ENCODE measurements at regions not wholly inside any gene's neighbourhood (a gene's known extent, or its start where the extent isn't known, plus 50 kb on each side); places are given as distances from the start of the nearest gene placed in this dataset.

DNA sequence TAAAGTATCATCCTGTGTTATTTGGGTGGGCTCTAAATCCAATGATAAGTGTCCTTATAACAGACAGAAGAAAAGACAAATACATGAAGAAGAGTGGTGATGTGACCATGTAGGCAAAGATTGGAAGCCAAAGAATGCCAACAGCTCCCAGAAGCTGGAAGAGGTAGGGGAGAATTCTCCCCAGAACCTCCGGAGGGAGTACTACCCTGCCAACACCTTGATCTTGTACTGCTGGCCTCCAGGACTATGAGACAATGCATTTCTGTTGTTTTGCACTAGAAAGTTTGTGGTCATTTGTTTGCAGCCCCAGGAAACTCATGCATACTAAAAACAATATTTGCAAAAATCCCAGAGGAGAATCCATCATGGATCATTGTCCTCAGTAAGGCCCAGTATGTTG is 115.0 kb upstream of the ARHGAP20 start:
- H3K9me3 Mint-ChIP-seq (ENCODE audit: insufficient read depth), result no peaks in the 10 kb centered on the region
- DNase-seq (no peak), ATAC-seq (no peak)
- H3K4me1 Mint-ChIP-seq (ENCODE audit: low read depth), result no peaks in the 10 kb centered on the region
- H3K36me3 Mint-ChIP-seq (ENCODE audit: low read depth), result no peaks in the 10 kb centered on the region
- H3K27me3 Mint-ChIP-seq (ENCODE audit: low read depth), result no peaks in the 10 kb centered on the region
- no peak overlapping the region for H3K4me3 Mint-ChIP-seq
- no peak overlapping the region for H3K27ac Mint-ChIP-seq
- ChIA-PET POLR2A (no interaction called here), CTCF (no interaction called here)

DNA sequence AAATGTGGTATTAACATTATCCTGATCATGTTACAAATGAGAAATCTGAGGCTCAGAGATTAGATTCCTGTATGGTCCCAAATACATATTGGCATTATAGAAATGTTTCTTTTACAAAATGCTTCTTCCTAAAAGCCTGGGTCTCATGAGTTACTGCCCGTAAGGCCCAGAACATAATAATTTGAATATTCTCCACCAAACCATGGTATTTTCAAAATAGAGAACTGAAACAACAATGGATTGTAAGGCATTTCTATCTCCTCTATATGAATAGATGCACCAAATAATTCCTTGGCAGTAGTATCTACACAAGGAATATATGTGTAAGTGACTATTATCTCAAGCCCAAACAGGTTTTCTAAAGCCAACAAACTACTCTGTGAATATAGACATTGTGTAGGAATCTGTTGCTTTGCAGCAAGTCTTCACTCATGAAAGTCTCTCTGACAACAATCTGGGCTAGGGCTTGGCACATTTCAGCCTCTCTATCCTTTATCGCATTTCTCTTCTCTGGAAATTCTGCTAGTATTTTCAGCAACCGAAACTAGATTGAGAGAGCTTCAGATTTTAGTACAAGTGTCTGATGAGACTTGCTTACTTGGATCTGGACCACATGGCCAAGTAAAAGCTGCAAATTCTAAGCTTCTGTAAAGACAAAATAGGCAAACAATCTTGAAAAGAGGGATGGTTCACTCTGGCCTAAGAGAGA is 112.8 kb upstream of the ARHGAP20 start:
- Mint-ChIP-seq H3K4me1 (ENCODE audit: low read depth) (no peaks in the 10 kb centered on the region), H3K27me3 (ENCODE audit: low read depth) (no peaks in the 10 kb centered on the region), H3K27ac (no peak overlapping the region), H3K4me3 (no peak overlapping the region), H3K9me3 (ENCODE audit: insufficient read depth) (no peaks in the 10 kb centered on the region), H3K36me3 (ENCODE audit: low read depth) (no peaks in the 10 kb centered on the region)
- no peak for DNase-seq
- POLR2A ChIA-PET, result no interaction called here
- ATAC-seq, result no peak
- CTCF ChIA-PET, result no interaction called here

DNA sequence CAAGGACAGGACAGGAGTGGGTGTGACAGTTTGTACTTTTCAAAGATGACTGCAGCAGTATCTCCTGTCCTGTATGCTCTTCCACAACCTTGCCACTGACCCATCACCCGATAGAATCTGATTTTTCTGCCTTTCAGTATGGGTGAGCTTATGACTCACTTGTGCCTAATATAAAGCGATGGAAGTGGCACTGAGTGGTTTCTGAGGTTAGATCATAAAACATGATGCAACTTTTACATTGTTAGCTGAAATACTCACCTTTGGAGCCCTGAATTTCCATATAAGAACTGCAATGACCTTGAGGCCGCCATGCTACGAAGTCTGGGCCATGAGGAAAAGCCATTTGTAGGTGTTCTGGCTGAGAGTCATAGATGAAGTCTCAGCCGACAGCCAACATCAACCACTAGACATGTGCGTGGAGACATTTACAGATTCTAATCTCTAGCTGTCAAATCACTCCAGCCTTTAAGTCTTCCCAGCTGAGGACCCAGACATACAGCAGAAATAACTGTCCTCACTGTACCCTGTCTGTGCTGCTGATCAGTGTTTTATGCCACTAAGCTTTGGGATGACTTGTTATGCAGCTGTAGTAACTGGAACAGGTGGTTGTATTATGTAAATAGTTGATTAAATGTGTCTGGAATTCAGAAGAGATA is 105.9 kb upstream of the ARHGAP20 start:
- DNase-seq (no peak), ATAC-seq (no peak)
- peaks cover 6% of the 10 kb centered on the region for H3K4me1 Mint-ChIP-seq (ENCODE audit: low read depth)
- ChIA-PET CTCF (no interaction called here), POLR2A (no interaction called here)
- H3K27ac Mint-ChIP-seq, result no peak overlapping the region
- no peak overlapping the region for H3K4me3 Mint-ChIP-seq
- peaks cover 2% of the 10 kb centered on the region for H3K27me3 Mint-ChIP-seq (ENCODE audit: low read depth)
- H3K36me3 Mint-ChIP-seq (ENCODE audit: low read depth), result no peaks in the 10 kb centered on the region
- H3K9me3 Mint-ChIP-seq (ENCODE audit: insufficient read depth), result peaks cover 7% of the 10 kb centered on the region

DNA sequence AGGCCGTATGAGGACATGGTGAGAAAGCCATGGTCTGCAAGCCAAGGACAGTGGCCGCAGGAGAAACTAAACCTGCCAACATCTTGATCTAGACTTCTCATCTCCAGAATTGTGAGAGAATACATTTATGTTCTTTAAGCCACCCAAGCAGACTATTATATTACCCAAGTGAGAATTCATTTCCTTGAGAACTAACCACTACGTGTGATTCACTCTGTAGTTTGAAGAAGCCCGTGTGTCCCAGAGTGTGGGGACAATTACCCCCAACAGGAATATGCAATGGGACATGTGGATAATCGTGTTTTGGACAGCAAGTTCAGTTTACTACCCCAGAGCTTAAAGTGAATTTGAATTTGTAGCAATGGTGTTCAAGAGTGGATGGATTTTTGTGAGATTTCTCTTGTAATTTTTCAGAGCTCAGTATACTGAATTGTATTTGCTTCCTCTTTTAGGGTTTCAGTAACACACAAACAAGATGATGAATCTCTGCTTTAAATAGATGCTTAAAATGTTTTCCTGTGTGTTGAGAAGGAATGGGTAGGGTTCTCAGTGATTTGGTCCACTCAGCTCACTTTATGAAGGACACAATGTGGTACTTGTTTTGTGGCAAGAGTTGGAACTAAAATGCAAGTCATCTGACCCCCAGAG is 100.0 kb upstream of the ARHGAP20 start:
- ChIA-PET POLR2A (no interaction called here), CTCF (no interaction called here)
- no peak for DNase-seq
- H3K27me3 Mint-ChIP-seq (ENCODE audit: low read depth), result peaks cover 2% of the 10 kb centered on the region
- peaks cover 7% of the 10 kb centered on the region for H3K9me3 Mint-ChIP-seq (ENCODE audit: insufficient read depth)
- H3K27ac Mint-ChIP-seq, result no peak overlapping the region
- no peaks in the 10 kb centered on the region for H3K4me1 Mint-ChIP-seq (ENCODE audit: low read depth)
- no peak overlapping the region for H3K4me3 Mint-ChIP-seq
- no peak for ATAC-seq
- no peaks in the 10 kb centered on the region for H3K36me3 Mint-ChIP-seq (ENCODE audit: low read depth)

DNA sequence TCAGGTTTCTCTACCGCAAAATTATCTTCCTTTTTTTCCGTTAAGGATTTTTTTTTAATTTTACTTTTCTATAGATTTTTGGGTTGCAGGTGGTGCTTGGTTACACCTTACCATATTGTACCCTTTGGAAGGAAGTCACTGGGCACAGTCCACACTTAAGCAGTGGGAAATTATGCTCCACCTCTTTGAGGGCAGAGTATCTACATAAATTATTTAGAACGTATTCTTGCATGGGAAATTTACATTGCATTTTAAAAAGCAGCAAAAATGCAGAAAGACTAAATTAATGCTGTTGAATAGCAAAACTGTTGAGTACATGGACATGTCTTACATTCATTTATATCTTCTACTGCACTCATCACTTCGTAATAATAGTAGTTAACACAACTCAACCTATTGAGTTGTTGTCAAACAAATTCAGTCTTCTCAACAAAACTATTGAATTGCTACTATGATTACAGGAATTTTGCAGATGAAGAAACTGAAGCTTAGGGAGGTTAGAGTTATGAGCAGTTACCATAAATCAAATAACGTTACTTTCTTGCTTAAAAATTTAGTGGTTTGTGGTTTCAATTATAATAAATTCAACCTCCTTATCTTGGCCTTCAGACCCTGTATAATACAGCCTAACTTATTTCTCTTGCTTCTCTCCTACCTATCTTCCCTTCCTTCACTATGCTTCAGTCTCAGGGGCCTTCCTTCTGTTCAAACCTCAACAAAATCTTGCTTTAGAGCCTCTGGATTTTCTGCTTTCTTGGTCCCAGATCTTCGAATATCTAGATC is 97.4 kb upstream of the ARHGAP20 start:
- no peaks in the 10 kb centered on the region for H3K9me3 Mint-ChIP-seq (ENCODE audit: insufficient read depth)
- no peak overlapping the region for H3K27ac Mint-ChIP-seq
- no peak for ATAC-seq
- ChIA-PET CTCF (no interaction called here), POLR2A (no interaction called here)
- H3K4me1 Mint-ChIP-seq (ENCODE audit: low read depth), result no peaks in the 10 kb centered on the region
- peaks cover 4% of the 10 kb centered on the region for H3K27me3 Mint-ChIP-seq (ENCODE audit: low read depth)
- H3K4me3 Mint-ChIP-seq, result no peak overlapping the region
- no peak for DNase-seq
- no peaks in the 10 kb centered on the region for H3K36me3 Mint-ChIP-seq (ENCODE audit: low read depth)

DNA sequence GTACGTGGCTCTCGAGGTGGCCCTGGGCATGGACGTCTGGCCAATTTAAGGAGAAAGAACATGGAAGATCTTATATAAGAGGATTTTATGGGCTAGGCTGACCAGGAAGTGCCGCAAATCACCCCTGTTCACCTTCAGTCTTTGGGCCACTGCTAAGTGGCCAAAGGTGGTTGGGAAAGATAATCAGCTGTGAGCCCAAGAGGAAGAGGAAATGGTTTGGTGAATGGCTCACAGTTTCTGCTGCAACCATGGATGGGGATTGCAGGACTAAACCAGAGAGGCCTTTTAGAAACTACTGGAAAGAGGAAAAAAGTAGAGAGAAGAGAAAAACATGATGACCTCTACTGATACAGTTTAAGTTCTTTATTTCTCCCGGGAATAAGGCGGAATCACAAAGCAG is 96.0 kb upstream of the ARHGAP20 start:
- Mint-ChIP-seq H3K4me3 (no peak overlapping the region), H3K27me3 (ENCODE audit: low read depth) (peaks cover 4% of the 10 kb centered on the region), H3K9me3 (ENCODE audit: insufficient read depth) (no peaks in the 10 kb centered on the region), H3K27ac (no peak overlapping the region), H3K36me3 (ENCODE audit: low read depth) (no peaks in the 10 kb centered on the region), H3K4me1 (ENCODE audit: low read depth) (no peaks in the 10 kb centered on the region)
- ChIA-PET CTCF (no interaction called here), POLR2A (no interaction called here)
- no peak for DNase-seq
- ATAC-seq, result no peak

DNA sequence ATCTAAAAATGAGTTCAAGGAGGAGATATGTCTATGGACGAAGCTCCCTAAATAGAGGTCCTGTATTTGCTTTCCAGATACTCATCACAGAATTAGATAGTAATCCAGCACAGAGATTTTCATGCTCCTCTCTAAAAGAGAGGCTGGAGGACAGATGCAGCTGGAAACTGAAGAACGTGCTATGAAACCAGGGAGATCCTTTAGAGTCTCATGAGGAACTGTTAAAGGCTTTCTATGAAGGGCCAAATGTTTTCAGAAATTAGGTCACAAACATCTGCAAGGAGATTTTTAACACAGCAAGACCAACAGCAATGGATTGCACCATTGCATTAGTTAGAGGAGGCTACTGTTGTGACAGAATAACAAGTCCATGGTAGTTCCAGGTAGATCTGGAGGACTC is 95.6 kb upstream of the ARHGAP20 start:
- Mint-ChIP-seq H3K4me1 (ENCODE audit: low read depth) (no peaks in the 10 kb centered on the region), H3K9me3 (ENCODE audit: insufficient read depth) (no peaks in the 10 kb centered on the region), H3K27me3 (ENCODE audit: low read depth) (peaks cover 4% of the 10 kb centered on the region), H3K36me3 (ENCODE audit: low read depth) (no peaks in the 10 kb centered on the region), H3K27ac (no peak overlapping the region), H3K4me3 (no peak overlapping the region)
- ATAC-seq (no peak), DNase-seq (no peak)
- POLR2A ChIA-PET, result no interaction called here
- CTCF ChIA-PET, result no interaction called here

DNA sequence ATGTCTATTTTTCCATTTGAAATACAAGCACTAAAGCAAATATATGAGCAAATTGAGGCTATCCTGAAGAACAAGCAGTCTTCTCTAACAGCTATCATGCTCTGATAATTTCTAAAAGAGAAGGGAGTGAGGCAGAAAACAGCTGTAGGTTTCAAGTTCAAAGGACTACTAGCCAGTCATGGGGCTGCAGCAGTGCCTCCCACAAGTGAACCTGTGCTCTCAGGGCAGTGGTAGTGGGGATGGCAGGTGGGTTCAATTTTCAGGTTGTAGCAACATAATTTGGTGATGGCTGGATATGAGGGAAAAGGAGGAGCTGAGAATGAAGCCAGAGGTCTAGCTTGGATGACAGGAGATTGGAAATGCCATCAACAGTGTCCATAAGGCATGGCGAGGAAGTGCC is 93.5 kb upstream of the ARHGAP20 start:
- H3K27ac Mint-ChIP-seq, result no peak overlapping the region
- H3K4me1 Mint-ChIP-seq (ENCODE audit: low read depth), result no peaks in the 10 kb centered on the region

DNA sequence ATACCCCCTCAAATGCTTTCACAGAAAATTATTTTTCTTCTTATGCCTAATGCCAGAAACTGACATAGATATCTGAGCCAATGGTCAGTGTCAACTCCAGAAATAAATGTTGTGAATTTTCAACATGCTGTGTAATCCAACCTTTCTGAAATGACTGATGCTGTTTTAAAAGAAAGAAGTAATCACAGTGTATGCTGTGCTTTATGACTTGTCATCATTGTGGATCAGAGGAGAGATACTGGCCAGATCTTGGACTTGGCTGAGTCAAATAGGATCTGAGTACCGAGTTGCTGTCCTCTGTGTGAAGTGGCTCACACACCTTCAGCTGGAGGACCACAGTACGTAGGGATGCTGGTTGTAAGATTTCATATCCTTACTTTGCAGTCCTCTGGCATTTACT is 89.9 kb upstream of the ARHGAP20 start:
- CTCF ChIA-PET, result no interaction called here
- H3K4me3 Mint-ChIP-seq, result no peak overlapping the region
- H3K9me3 Mint-ChIP-seq (ENCODE audit: insufficient read depth), result no peaks in the 10 kb centered on the region

More for the DNA sequence above, 93.5 kb upstream of the ARHGAP20 start:
- ATAC-seq, result no peak
- CTCF ChIA-PET, result no interaction called here
- H3K9me3 Mint-ChIP-seq (ENCODE audit: insufficient read depth), result no peaks in the 10 kb centered on the region
- H3K27me3 Mint-ChIP-seq (ENCODE audit: low read depth), result peaks cover 4% of the 10 kb centered on the region
- H3K36me3 Mint-ChIP-seq (ENCODE audit: low read depth), result no peaks in the 10 kb centered on the region
- POLR2A ChIA-PET, result no interaction called here
- no peak for DNase-seq
- H3K4me3 Mint-ChIP-seq, result no peak overlapping the region

DNA sequence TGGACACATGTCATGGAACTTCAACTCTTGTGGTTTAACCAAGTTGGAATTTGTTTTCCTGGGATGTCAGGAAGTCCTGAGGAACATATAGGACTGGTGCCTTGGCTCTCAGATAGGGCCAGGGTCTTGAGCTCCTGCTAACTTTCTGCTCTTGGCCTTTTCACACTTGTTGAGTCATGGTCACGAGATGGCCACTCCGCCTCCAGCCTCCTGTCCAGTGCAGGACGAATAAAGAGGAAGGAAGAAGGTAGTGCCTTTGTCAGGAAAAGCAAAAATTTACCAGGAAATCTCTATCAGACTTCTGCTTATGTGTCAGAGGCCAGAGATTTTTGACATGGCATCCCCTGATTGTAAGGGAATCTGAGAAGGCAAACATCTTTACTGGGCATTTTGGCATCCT is 89.1 kb upstream of the ARHGAP20 start:
- Mint-ChIP-seq H3K36me3 (ENCODE audit: low read depth) (no peaks in the 10 kb centered on the region), H3K4me3 (no peak overlapping the region), H3K27me3 (ENCODE audit: low read depth) (peaks cover 4% of the 10 kb centered on the region), H3K27ac (no peak overlapping the region), H3K4me1 (ENCODE audit: low read depth) (no peaks in the 10 kb centered on the region), H3K9me3 (ENCODE audit: insufficient read depth) (no peaks in the 10 kb centered on the region)
- ChIA-PET CTCF (no interaction called here), POLR2A (no interaction called here)
- ATAC-seq (no peak), DNase-seq (no peak)

More for the DNA sequence above, 89.9 kb upstream of the ARHGAP20 start:
- POLR2A ChIA-PET, result no interaction called here
- Mint-ChIP-seq H3K27me3 (ENCODE audit: low read depth) (peaks cover 4% of the 10 kb centered on the region), H3K36me3 (ENCODE audit: low read depth) (no peaks in the 10 kb centered on the region), H3K4me1 (ENCODE audit: low read depth) (no peaks in the 10 kb centered on the region), H3K27ac (no peak overlapping the region)
- DNase-seq (no peak), ATAC-seq (no peak)

DNA sequence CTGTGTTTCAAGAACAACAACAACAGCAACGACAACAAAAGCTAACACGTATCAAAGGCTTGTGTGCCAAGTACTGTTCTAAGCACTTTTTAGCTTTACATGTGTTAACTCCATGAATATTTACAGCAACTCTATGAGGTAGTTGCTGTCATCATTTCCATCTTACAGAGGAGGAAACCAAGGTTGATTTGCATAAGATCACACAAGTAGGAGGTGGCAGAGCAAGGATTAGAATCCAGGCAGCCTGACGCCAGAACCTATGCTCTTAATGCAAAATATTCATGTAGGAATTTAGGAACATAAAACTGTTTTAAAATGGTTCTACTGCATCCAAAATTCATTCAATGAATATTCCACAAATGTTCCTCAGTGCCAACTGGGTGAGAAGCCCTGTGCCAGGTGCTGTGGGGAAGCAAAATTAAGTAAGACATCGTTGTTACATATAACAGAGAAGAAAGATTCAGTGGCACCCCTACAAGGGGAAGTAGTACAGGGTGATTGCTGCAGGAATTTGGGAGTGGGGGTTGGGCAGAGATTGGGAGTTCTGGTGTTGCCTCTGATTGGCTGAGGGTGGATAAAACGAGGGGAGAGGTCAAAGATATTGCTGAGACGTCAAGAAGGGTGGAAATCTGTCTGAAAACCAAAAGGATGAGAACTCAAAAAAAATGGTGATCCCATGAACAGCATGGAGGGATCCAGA is 86.1 kb upstream of the ARHGAP20 start:
- ChIA-PET POLR2A (no interaction called here), CTCF (no interaction called here)
- Mint-ChIP-seq H3K4me1 (ENCODE audit: low read depth) (no peaks in the 10 kb centered on the region), H3K4me3 (no peak overlapping the region), H3K27ac (no peak overlapping the region), H3K27me3 (ENCODE audit: low read depth) (no peaks in the 10 kb centered on the region), H3K9me3 (ENCODE audit: insufficient read depth) (no peaks in the 10 kb centered on the region), H3K36me3 (ENCODE audit: low read depth) (no peaks in the 10 kb centered on the region)
- DNase-seq, result no peak
- ATAC-seq, result no peak

DNA sequence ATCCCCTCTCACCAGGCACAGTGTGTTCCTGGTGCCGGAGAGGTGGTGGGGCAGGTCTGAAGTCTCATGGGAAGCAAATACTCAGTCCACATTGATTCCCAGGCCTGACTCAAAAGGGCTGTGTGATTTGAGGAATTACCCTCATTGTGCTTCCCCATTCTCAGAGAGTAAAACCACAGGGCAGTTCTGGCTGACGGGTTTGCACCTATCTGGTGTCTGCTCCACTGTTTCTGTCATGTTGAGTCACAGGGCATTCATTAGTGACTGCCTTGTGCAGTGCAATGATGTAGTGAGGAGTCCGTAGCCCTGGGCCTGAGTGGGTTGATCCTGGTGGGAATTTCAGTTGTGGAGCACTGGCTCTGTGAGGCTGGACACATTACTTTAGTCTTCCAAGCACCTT is 85.2 kb upstream of the ARHGAP20 start:
- H3K36me3 Mint-ChIP-seq (ENCODE audit: low read depth), result no peaks in the 10 kb centered on the region
- H3K4me3 Mint-ChIP-seq, result no peak overlapping the region
- ATAC-seq (no peak), DNase-seq (no peak)
- CTCF ChIA-PET, result no interaction called here
- H3K9me3 Mint-ChIP-seq (ENCODE audit: insufficient read depth), result no peaks in the 10 kb centered on the region
- H3K27me3 Mint-ChIP-seq (ENCODE audit: low read depth), result peaks cover 2% of the 10 kb centered on the region
- no peaks in the 10 kb centered on the region for H3K4me1 Mint-ChIP-seq (ENCODE audit: low read depth)
- no peak overlapping the region for H3K27ac Mint-ChIP-seq
- POLR2A ChIA-PET, result no interaction called here
